H1 (cell line): ENCODE measurements at regions not wholly inside any gene's neighbourhood (a gene's known extent, or its start where the extent isn't known, plus 50 kb on each side); places are given as distances from the start of the nearest gene placed in this dataset.

Experiments
- CTCF ChIA-PET: fragments of 300-600 bp; sonication (Branson Sonifier 250); formaldehyde crosslinking; loops from one replicate; lab custom pipeline; 2021; ENCODE audit not compliant: partially characterized antibody; lab: Charles Lee
- POLR2A ChIA-PET: fragments of 300-600 bp; sonication (Branson Sonifier 250); formaldehyde crosslinking; loops from one replicate; lab custom pipeline; 2021; ENCODE audit warnings: inconsistent platforms; ENCODE audit not compliant: partially characterized antibody; lab: Charles Lee
- DNase-seq, 2 experiments: peaks; one replicate each; pipeline versions ENCODE4 v3.0.0 to v3.0.0-alpha.2; 2010 to 2022; ENCODE audit warnings: low spot score in 2 of 2, low read depth in 1 of 2, mixed read lengths in 1 of 2
- FAIRE-seq: peaks from 2 replicates; lab custom pipeline; 2011; peaks lifted over from hg19 to GRCh38; lab: Jason Lieb, UNC
- H2AFZ ChIP-seq: 2 replicates; pipeline ENCODE4 v1.8.1; 2012; ENCODE audit warnings: low read length, inconsistent platforms
- H2AK5ac ChIP-seq: 2 replicates; pipeline ENCODE4 v1.6.1; 2013; ENCODE audit warnings: low read depth, low read length
- H2BK120ac ChIP-seq: replicated peaks from 2 replicates; pipeline ENCODE3; 2013; ENCODE audit warnings: low read depth, low read length, inconsistent platforms
- H2BK12ac ChIP-seq: 2 replicates; pipeline ENCODE4 v1.6.1; 2013; ENCODE audit warnings: low read depth, low read length
- H2BK15ac ChIP-seq: 2 replicates; pipeline ENCODE4 v1.6.1; 2013; ENCODE audit warnings: low read length
- H2BK20ac ChIP-seq: 2 replicates; pipeline ENCODE4 v1.6.1; 2013; ENCODE audit warnings: low read length
- H2BK5ac ChIP-seq: 2 replicates; pipeline ENCODE4 v1.6.1; 2013; ENCODE audit warnings: low read depth, low read length
- H3K14ac ChIP-seq: 2 replicates; pipeline ENCODE4 v1.6.1; 2013; ENCODE audit warnings: inconsistent platforms; ENCODE audit not compliant: insufficient read length
- H3K18ac ChIP-seq: 2 replicates; pipeline ENCODE4 v1.6.1; 2013; ENCODE audit warnings: low read length; ENCODE audit errors: extremely low read depth
- H3K23ac ChIP-seq: 2 replicates; pipeline ENCODE4 v1.6.1; 2013; ENCODE audit warnings: inconsistent platforms; ENCODE audit not compliant: insufficient read length
- H3K23me2 ChIP-seq: 2 replicates; pipeline ENCODE4 v1.6.1; 2013; ENCODE audit warnings: low read depth, low read length
- H3K27ac ChIP-seq: 2 replicates; pipeline ENCODE4 v1.6.1; 2011; ENCODE audit warnings: low read depth, low read length, inconsistent platforms
- H3K27me3 ChIP-seq, 4 experiments: replicated peaks in 1 of 4; 1 replicate in 1 of 4; 2 replicates in 3 of 4; pipeline versions ENCODE4 v1.6.1 to v1.8.1; 2011 to 2013; ENCODE audit warnings: low read length in 3 of 4, mild to moderate bottlenecking in 3 of 4, inconsistent platforms in 2 of 4, mixed read lengths in 2 of 4, moderate library complexity in 1 of 4; ENCODE audit not compliant: control insufficient read depth in 3 of 4, insufficient read depth in 3 of 4; ENCODE audit errors: extremely low read depth in 1 of 4
- H3K36me3 ChIP-seq, 4 experiments: 2 replicates each; pipeline versions ENCODE4 v1.6.1 to v1.8.1; 2011 to 2013; ENCODE audit warnings: mild to moderate bottlenecking in 4 of 4, low read length in 3 of 4, moderate library complexity in 2 of 4, control low read depth in 1 of 4, inconsistent platforms in 1 of 4; ENCODE audit not compliant: insufficient read depth in 4 of 4, control insufficient read depth in 2 of 4
- H3K4ac ChIP-seq: replicated peaks from 2 replicates; pipeline ENCODE3; 2013; ENCODE audit warnings: low read length, low read depth, mixed read lengths, inconsistent platforms; ENCODE audit not compliant: insufficient read length
- H3K4me1 ChIP-seq, 4 experiments: replicated peaks in 1 of 4; 1 replicate in 1 of 4; 2 replicates in 3 of 4; pipeline versions ENCODE4 v1.6.1 to v1.8.1; 2011 to 2013; ENCODE audit warnings: low read length in 3 of 4, inconsistent platforms in 2 of 4, mixed read lengths in 1 of 4; ENCODE audit not compliant: insufficient read depth in 4 of 4, control insufficient read depth in 3 of 4
- H3K4me2 ChIP-seq, 2 experiments: 2 replicates each; pipeline versions ENCODE4 v1.6.1 to v1.8.1; 2011 to 2013; ENCODE audit warnings: low read depth in 2 of 2, low read length in 2 of 2, control low read depth in 1 of 2, inconsistent platforms in 1 of 2, mild to moderate bottlenecking in 1 of 2; ENCODE audit not compliant: insufficient read depth in 1 of 2
- H3K4me3 ChIP-seq, 4 experiments: fragments of 200-600, 300-600 bp in 1 of 4; sonication (generic), shearing (Covaris generic), sonication (Bioruptor Twin) in 1 of 4; 2 replicates each; pipeline versions ENCODE4 v1.5.1 to v1.8.1; 2011 to 2016; ENCODE audit warnings: low read length in 4 of 4, low read depth in 3 of 4, control low read depth in 2 of 4, inconsistent platforms in 2 of 4, mild to moderate bottlenecking in 2 of 4, mixed read lengths in 1 of 4, moderate library complexity in 1 of 4; ENCODE audit not compliant: insufficient read depth in 2 of 4; ENCODE audit errors: extremely low read depth in 1 of 4
- H3K56ac ChIP-seq: replicated peaks from 2 replicates; pipeline ENCODE3; 2013; ENCODE audit warnings: low read depth, mild to moderate bottlenecking, mixed read lengths, low read length, inconsistent platforms; ENCODE audit not compliant: insufficient read length
- H3K79me1 ChIP-seq: 2 replicates; pipeline ENCODE4 v1.6.1; 2013; ENCODE audit warnings: low read depth, low read length, control low read depth
- H3K79me2 ChIP-seq, 2 experiments: 2 replicates each; pipeline versions ENCODE4 v1.6.1 to v1.8.1; 2012 to 2013; ENCODE audit warnings: low read length in 2 of 2, mild to moderate bottlenecking in 2 of 2, inconsistent platforms in 1 of 2; ENCODE audit not compliant: insufficient read depth in 2 of 2, control insufficient read depth in 1 of 2
- H3K9ac ChIP-seq, 4 experiments: replicated peaks in 1 of 4; 1 replicate in 1 of 4; 2 replicates in 3 of 4; pipeline versions ENCODE4 v1.6.1 to v1.8.1; 2011 to 2013; ENCODE audit warnings: low read depth in 3 of 4, low read length in 3 of 4, control low read depth in 2 of 4, mild to moderate bottlenecking in 2 of 4, moderate library complexity in 2 of 4, inconsistent platforms in 1 of 4; ENCODE audit errors: extremely low read depth in 1 of 4
- H3K9me3 ChIP-seq, 2 experiments: 2 replicates each; pipeline versions ENCODE4 v1.6.1 to v1.8.1; 2012 to 2013; ENCODE audit warnings: mild to moderate bottlenecking in 2 of 2, moderate library complexity in 2 of 2, control low read depth in 1 of 2, inconsistent platforms in 1 of 2, low read depth in 1 of 2, low read length in 1 of 2, mixed read lengths in 1 of 2; ENCODE audit not compliant: insufficient read depth in 2 of 2
- H4K20me1 ChIP-seq, 2 experiments: replicated peaks in 1 of 2; 2 replicates each; pipeline versions ENCODE3 to v1.8.1; 2011 to 2013; ENCODE audit warnings: inconsistent platforms in 2 of 2, low read length in 2 of 2, mild to moderate bottlenecking in 1 of 2; ENCODE audit not compliant: insufficient read depth in 2 of 2, control insufficient read depth in 1 of 2
- H4K5ac ChIP-seq: 2 replicates; pipeline ENCODE4 v1.6.1; 2013; ENCODE audit warnings: low read length, low read depth, mixed read lengths, inconsistent platforms; ENCODE audit not compliant: insufficient read length
- H4K8ac ChIP-seq: 2 replicates; pipeline ENCODE4 v1.8.0; 2013; ENCODE audit warnings: mild to moderate bottlenecking, moderate library complexity, low read length, inconsistent platforms; ENCODE audit not compliant: insufficient read depth; ENCODE audit errors: extremely low read depth
- H4K91ac ChIP-seq: replicated peaks from 2 replicates; pipeline ENCODE3; 2013; ENCODE audit warnings: low read length, mixed read lengths, inconsistent platforms; ENCODE audit not compliant: insufficient read length
- ATF2 ChIP-seq: IDR thresholded peaks from 2 replicates; pipeline ENCODE4 v1.6.1; 2012; ENCODE audit warnings: low read length, inconsistent platforms
- CBX8 ChIP-seq: fragments of 300-800, 300-1000 bp; sonication (generic); IDR thresholded peaks from 2 replicates; pipeline ENCODE4 v1.7.1; 2016; ENCODE audit warnings: low read depth, low read length, borderline replicate concordance
- CEBPB ChIP-seq: IDR thresholded peaks from 2 replicates; pipeline ENCODE4 v1.6.1; 2012; ENCODE audit warnings: low read depth, low read length
- JUND ChIP-seq: IDR thresholded peaks from 2 replicates; pipeline ENCODE4 v1.6.1; 2011; ENCODE audit warnings: mild to moderate bottlenecking, improper control_type of control experiment, low read length
- KDM1A ChIP-seq: fragments of 200-600, 300-600 bp; sonication (generic); IDR thresholded peaks from 2 replicates; pipeline ENCODE4 v1.7.1; 2016; ENCODE audit warnings: mild to moderate bottlenecking, low read length, borderline replicate concordance
- KDM4A ChIP-seq: IDR thresholded peaks from one replicate; pipeline ENCODE4 v1.7.1; 2012; ENCODE audit warnings: low read depth, mild to moderate bottlenecking, moderate library complexity, low read length, inconsistent platforms; ENCODE audit not compliant: severe bottlenecking
- NANOG ChIP-seq: IDR thresholded peaks from 2 replicates; pipeline ENCODE4 v1.6.1; 2011; ENCODE audit warnings: low read length, low read depth, mild to moderate bottlenecking, inconsistent platforms; ENCODE audit not compliant: insufficient read depth, poor library complexity, severe bottlenecking
- POLR2A ChIP-seq, 2 experiments: IDR thresholded peaks; 1 replicate in 1 of 2; 2 replicates in 1 of 2; pipeline ENCODE4 v1.6.1; 2011; ENCODE audit warnings: low read depth in 2 of 2, low read length in 2 of 2, mild to moderate bottlenecking in 2 of 2; ENCODE audit errors: control extremely low read depth in 1 of 2
- POLR2AphosphoS5 ChIP-seq: IDR thresholded peaks from 2 replicates; pipeline ENCODE4 v1.6.1; 2011; ENCODE audit warnings: low read depth, low read length
- SAP30 ChIP-seq: fragments of 300-600 bp; sonication (generic); IDR thresholded peaks from 2 replicates; pipeline ENCODE4 v1.7.1; 2012; ENCODE audit warnings: low read length, moderate library complexity, mild to moderate bottlenecking, inconsistent platforms; ENCODE audit not compliant: insufficient read depth, insufficient replicate concordance
- SIRT6 ChIP-seq: IDR thresholded peaks from one replicate; pipeline ENCODE4 v1.7.1; 2012; ENCODE audit warnings: low read length, inconsistent platforms
- WGBS, 2 experiments: shearing (Covaris generic) in 1 of 2; methylation state at CpG; one replicate each; pipeline versions ENCODE4 v1.1.6 to v1.1.7; 2013 to 2015; ENCODE audit warnings: low lambda C conversion rate in 2 of 2, mixed read lengths in 2 of 2, inconsistent platforms in 1 of 2, low coverage in 1 of 2, missing lambda C conversion rate in 1 of 2; ENCODE audit not compliant: insufficient replicate concordance in 2 of 2, insufficient coverage in 1 of 2, insufficient read length in 1 of 2; ENCODE audit errors: extremely low coverage in 1 of 2, missing lambda C conversion rate in 1 of 2; 5-methylcytosine and 5-hydroxymethylcytosine counted together

GRCh38 chr7:15805891-15806290 lies 119.4 kb upstream of the MEOX2 start:
- H3K4ac ChIP-seq = no peak overlapping the region
- no peaks in the 10 kb centered on the region for H4K20me1 ChIP-seq
- H2BK5ac ChIP-seq = no peak overlapping the region
- H3K27ac ChIP-seq = no peak overlapping the region
- H2AK5ac ChIP-seq = no peak overlapping the region
- H3K4me1 ChIP-seq = no peaks in the 10 kb centered on the region
- no peak overlapping the region for H2BK120ac ChIP-seq
- no peak overlapping the region for H3K4me3 ChIP-seq
- H4K91ac ChIP-seq = no peak overlapping the region
- H3K56ac ChIP-seq = no peak overlapping the region
- no peaks in the 10 kb centered on the region for H3K9me3 ChIP-seq
- H2AFZ ChIP-seq = no peak overlapping the region
- no peaks in the 10 kb centered on the region for H3K36me3 ChIP-seq
- no peak overlapping the region for H4K8ac ChIP-seq
- no peaks in the 10 kb centered on the region for H3K23me2 ChIP-seq
- ChIA-PET CTCF (no interaction called here), POLR2A (no interaction called here)
- H3K9ac ChIP-seq = no peak overlapping the region
- H3K14ac ChIP-seq = no peak overlapping the region
- H3K27me3 ChIP-seq = no peaks in the 10 kb centered on the region
- H3K79me2 ChIP-seq = no peaks in the 10 kb centered on the region
- no peak overlapping the region for H2BK12ac ChIP-seq
- H2BK15ac ChIP-seq = no peak overlapping the region
- H2BK20ac ChIP-seq = no peak overlapping the region
- H3K4me2 ChIP-seq = no peak overlapping the region
- no peak for DNase-seq
- no peak overlapping the region for H4K5ac ChIP-seq
- H3K23ac ChIP-seq = no peak overlapping the region
- H3K18ac ChIP-seq = no peak overlapping the region
- H3K79me1 ChIP-seq = no peaks in the 10 kb centered on the region
- FAIRE-seq = no peak
- 92% methylated on average over 2 of the region's 2 CpGs; no CpG with 5 or more reads in 1 of the 2 experiments for WGBS, 2 experiments
- TF ChIP-seq POLR2A (IDR thresholded peaks at IDR 0.05; ENCODE audit: control extremely low read depth in 1 of 2, low read depth in 2 of 2, low read length in 2 of 2) (no peak), NANOG (no peak), SAP30 (no peak), ATF2 (no peak), KDM4A (no peak), SIRT6 (no peak), KDM1A (no peak), CEBPB (no peak), JUND (no peak), CBX8 (no peak), POLR2AphosphoS5 (no peak)
